ENCODE measurements at regions not wholly inside any gene's neighbourhood (a gene's known extent, or its start where the extent isn't known, plus 50 kb on each side); places are given as distances from the start of the nearest gene placed in this dataset.
"Not testable (repeated sequence)": the region's sequence is repeated elsewhere in the genome, so short reads cannot be mapped to it uniquely, and the experiment has no call there.

DNA sequence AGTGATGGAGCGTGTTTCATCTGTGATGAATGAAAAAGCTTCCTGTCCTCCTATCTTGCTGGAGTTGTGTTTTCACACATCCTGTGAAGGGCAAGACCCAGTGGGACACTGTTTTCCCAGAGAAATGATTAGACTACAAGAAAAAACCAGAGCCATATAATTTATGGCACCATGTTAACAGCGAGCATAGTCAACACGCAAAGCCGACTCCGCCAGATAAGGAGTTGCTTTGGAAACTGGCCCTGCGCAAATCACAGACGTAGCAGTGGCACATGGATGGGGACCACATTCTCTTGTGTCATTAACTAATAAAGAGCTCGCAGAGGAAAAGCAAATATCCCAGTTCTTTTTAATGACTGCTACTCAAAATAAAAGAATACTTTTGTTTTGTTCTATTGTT, 471.2 kb upstream of the RUNX1 start (continued):
- TF ChIP-seq RAD21 (conservative IDR thresholded peaks at IDR 0.05 in 1 of 2, IDR thresholded peaks at IDR 0.05 in 1 of 2) (no peak), ZNF302 (CRISPR knock-in tag; IDR thresholded peaks at IDR 0.05) (no peak)

- WGBS (ENCODE audit: missing lambda C conversion rate), result 19% methylated on average over 6 of the region's 6 CpGs
- FAIRE-seq, result no peak
- ChIA-PET CTCF (no interaction called here), POLR2A (no interaction called here)
- no peak for DNase-seq (ENCODE audit: low read depth in 1 of 2, low spot score in 1 of 2)
- no peak overlapping the region for H3K27ac ChIP-seq
- ATAC-seq, result no peak
- no peak overlapping the region for H3K4me3 ChIP-seq
- no peak overlapping the region for H3K4me2 ChIP-seq
- no peaks in the 10 kb centered on the region for H3K4me1 ChIP-seq
- TF ChIP-seq CBX8 (IDR thresholded peaks at IDR 0.05) (no peak), PHF8 (IDR thresholded peaks at IDR 0.05; ENCODE audit: borderline replicate concordance, low read depth) (no peak), RNF2 (IDR thresholded peaks at IDR 0.05; ENCODE audit: borderline replicate concordance, low read depth) (no peak), CBX2 (IDR thresholded peaks at IDR 0.05; ENCODE audit: borderline replicate concordance, low read depth) (no peak), POLR2AphosphoS2 (conservative IDR thresholded peaks at IDR 0.05; ENCODE audit: low read length) (no peak), ELK1 (IDR thresholded peaks at IDR 0.05; ENCODE audit: low read depth, low read length) (no peak), HEYL (CRISPR knock-in tag; IDR thresholded peaks at IDR 0.05) (no peak), KDM5A (IDR thresholded peaks at IDR 0.05) (no peak), CTCF (IDR thresholded peaks at IDR 0.05) (no peak), HOXB5 (CRISPR knock-in tag; IDR thresholded peaks at IDR 0.05) (no peak), HMGXB4 (CRISPR knock-in tag; IDR thresholded peaks at IDR 0.05; ENCODE audit: borderline replicate concordance) (no peak), ZC3H11A (IDR thresholded peaks at IDR 0.05) (no peak), POLR2A (IDR thresholded peaks at IDR 0.05; ENCODE audit: low read length) (no peak), EHF (CRISPR knock-in tag; IDR thresholded peaks at IDR 0.05) (no peak), HOXB13 (CRISPR knock-in tag; IDR thresholded peaks at IDR 0.05; ENCODE audit: low read depth) (no peak), NR3C1 (IDR thresholded peaks at IDR 0.05) (no peak), ESRRA (IDR thresholded peaks at IDR 0.05; ENCODE audit: borderline replicate concordance, low read length) (no peak), RFX5 (IDR thresholded peaks at IDR 0.05) (no peak), CHD2 (IDR thresholded peaks at IDR 0.05; ENCODE audit: low read length, partially characterized antibody) (no peak)
- TF ChIP-seq, protein P1, sequence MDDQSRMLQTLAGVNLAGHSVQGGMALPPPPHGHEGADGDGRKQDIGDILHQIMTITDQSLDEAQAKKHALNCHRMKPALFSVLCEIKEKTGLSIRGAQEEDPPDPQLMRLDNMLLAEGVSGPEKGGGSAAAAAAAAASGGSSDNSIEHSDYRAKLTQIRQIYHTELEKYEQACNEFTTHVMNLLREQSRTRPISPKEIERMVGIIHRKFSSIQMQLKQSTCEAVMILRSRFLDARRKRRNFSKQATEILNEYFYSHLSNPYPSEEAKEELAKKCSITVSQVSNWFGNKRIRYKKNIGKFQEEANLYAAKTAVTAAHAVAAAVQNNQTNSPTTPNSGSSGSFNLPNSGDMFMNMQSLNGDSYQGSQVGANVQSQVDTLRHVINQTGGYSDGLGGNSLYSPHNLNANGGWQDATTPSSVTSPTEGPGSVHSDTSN (IDR thresholded peaks at IDR 0.05), result no peak
- no peaks in the 10 kb centered on the region for H3K9me3 ChIP-seq
Observed at GRCh38 chr21:35517865-35518264, 468.8 kb upstream of the RUNX1 start.

- H3K9me3 ChIP-seq; H3K4me1 ChIP-seq; DNase-seq (ENCODE audit: low read depth in 1 of 2, low spot score in 1 of 2); ATAC-seq; FAIRE-seq; H3K27ac ChIP-seq; CTCF ChIA-PET; POLR2A ChIA-PET; H3K4me3 ChIP-seq; H3K4me2 ChIP-seq: not testable (repeated sequence)
- WGBS (ENCODE audit: missing lambda C conversion rate), result 61% methylated on average over 2 of the region's 2 CpGs
Observed at GRCh38 chr21:35516292-35516691, 467.2 kb upstream of the RUNX1 start.

All from A549 (cell line).